ENCODE measurements at regions not wholly inside any gene's neighbourhood (a gene's known extent, or its start where the extent isn't known, plus 50 kb on each side); places are given as distances from the start of the nearest gene placed in this dataset.

DNA sequence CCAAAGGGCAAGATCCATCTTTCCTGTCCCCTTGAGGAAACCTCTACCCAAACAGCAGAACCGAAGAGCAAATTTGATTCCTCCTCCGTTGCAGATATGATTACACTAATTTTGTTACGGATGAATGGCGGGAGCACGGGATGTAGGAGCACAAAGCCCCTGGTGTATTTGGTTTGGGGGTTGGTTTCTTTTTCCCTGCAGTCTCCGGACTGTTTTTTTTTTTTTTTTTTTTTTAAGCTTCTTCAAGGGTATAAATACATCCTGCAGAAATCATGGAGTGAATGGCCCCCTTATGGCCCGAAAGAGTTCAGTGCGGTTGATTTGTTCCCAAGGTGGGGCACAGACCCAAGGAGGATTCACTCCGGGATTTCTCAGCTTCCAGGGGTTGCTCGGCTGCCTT, 135.3 kb upstream of the SH3BP4 start:
- DNase-seq: no peak
- no peak overlapping the region for H3T11ph ChIP-seq (ENCODE audit: low read length)
- H3K27me3 ChIP-seq (ENCODE audit: insufficient read depth, low read length): no peaks in the 10 kb centered on the region
- WGBS (ENCODE audit: extremely low coverage, insufficient read length, low lambda C conversion rate): no CpG with 5 or more reads among the region's 10 CpGs
- Mint-ChIP-seq H3K9me3 (no peaks in the 10 kb centered on the region), H3K27ac (peak overlapping the region in 1 of 3 experiments; percentile 28; a peak in 1 of 7 replicates), H3K4me3 (no peak overlapping the region), H3K36me3 (ENCODE audit: insufficient read depth in 1 of 3, low read depth in 3 of 3) (no peaks in the 10 kb centered on the region), H3K4me1 (peaks cover 8 to 12% of the 10 kb centered on the region in 2 experiments), H3K27me3 (ENCODE audit: low read depth) (no peaks in the 10 kb centered on the region; the same call in 1 of the 2 replicates)
- no peak overlapping the region for H4K91ac ChIP-seq (ENCODE audit: insufficient read length, low read depth, low read length)
- H3K14ac ChIP-seq (ENCODE audit: insufficient read depth, low read length): no peak overlapping the region
- H3K4ac ChIP-seq (ENCODE audit: low read depth, low read length): no peak overlapping the region
- H2BK20ac ChIP-seq (ENCODE audit: low read depth, low read length, poor library complexity, severe bottlenecking): no peak overlapping the region
- H3K18ac ChIP-seq (ENCODE audit: insufficient read length, low read depth, low read length): no peak overlapping the region
- no peak overlapping the region for H4K8ac ChIP-seq (replicated peaks; ENCODE audit: insufficient read length, low read depth, low read length)
- no peak overlapping the region for H3K9ac ChIP-seq (ENCODE audit: extremely low read depth, insufficient read length, low read length)
- H2BK5ac ChIP-seq (ENCODE audit: insufficient read length, low read length): no peak overlapping the region
- no peaks in the 10 kb centered on the region for H3K79me1 ChIP-seq (ENCODE audit: insufficient read depth, low read depth, low read length, poor library complexity, severe bottlenecking)
- H3K56ac ChIP-seq (ENCODE audit: insufficient read length, low read depth, low read length): no peak overlapping the region
- no peak overlapping the region for H2AK5ac ChIP-seq (ENCODE audit: insufficient read length, low read length)
- H3K9me3 ChIP-seq (ENCODE audit: control insufficient read depth, low read depth, low read length): no peaks in the 10 kb centered on the region
- H3K4me1 ChIP-seq (ENCODE audit: insufficient read depth, low read length): no peaks in the 10 kb centered on the region
- TF ChIP-seq CTCF (conservative IDR thresholded peaks at IDR 0.05): no peak
- H3K79me2 ChIP-seq (ENCODE audit: insufficient read depth, low read length): no peaks in the 10 kb centered on the region
- H4K20me1 ChIP-seq (ENCODE audit: control insufficient read depth, insufficient read depth, insufficient read length): no peaks in the 10 kb centered on the region
- no peak overlapping the region for H3K23ac ChIP-seq (ENCODE audit: insufficient read length, low read depth, low read length)
- no peak overlapping the region for H2BK120ac ChIP-seq (ENCODE audit: low read depth, low read length, poor library complexity, severe bottlenecking)
- H2BK15ac ChIP-seq (ENCODE audit: low read depth, low read length): no peak overlapping the region
- no peak overlapping the region for H2BK12ac ChIP-seq (ENCODE audit: insufficient read length, low read depth, low read length)
- no peak overlapping the region for H4K5ac ChIP-seq (ENCODE audit: insufficient read length, low read depth, low read length)
- no peak overlapping the region for H3K27ac ChIP-seq (ENCODE audit: insufficient read length, low read depth, low read length)
- H2AFZ ChIP-seq (ENCODE audit: low read length): no peak overlapping the region
- H3K4me2 ChIP-seq (ENCODE audit: insufficient read depth, insufficient read length, low read length): no peak overlapping the region
- H3K23me2 ChIP-seq (ENCODE audit: insufficient read length, low read depth, low read length, poor library complexity, severe bottlenecking): no peaks in the 10 kb centered on the region
